ENCODE measurements at regions not wholly inside any gene's neighbourhood (a gene's known extent, or its start where the extent isn't known, plus 50 kb on each side); places are given as distances from the start of the nearest gene placed in this dataset.

DNA sequence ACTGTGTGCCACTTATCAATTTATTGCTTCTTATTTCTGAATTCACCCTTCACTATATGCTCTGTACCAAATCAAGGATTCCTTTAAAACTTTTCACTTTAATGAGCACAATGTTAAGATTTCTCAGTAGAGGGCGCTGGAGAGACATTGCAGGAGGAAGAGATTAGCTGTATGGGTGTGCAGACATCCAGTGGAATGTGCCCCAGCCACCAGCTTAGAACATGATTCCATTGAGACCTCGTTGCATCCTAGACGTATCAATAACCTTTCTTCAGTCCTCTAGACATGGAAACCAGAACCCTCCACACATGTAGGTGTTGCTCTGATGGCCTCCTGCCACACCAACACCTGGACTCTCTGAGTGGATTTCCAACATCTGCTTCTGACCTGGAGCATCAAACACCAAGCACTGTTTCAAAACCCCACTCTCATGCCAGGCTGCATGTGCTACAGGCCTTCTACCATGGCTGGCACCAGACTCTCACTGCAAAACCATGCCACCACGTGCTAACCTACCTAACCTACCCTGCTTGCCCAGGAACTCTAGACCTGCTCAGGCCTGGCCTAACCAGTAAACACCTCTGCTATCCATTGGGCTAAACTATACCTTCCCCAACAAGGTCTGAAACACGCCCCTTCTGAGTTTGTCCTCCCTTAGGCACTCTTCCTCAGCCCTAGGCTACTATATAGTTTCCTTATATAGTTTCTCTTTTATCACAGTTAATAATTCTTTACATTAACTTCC lies 633.2 kb upstream of the PKDCC start:
- DNase-seq = no peak

DNA sequence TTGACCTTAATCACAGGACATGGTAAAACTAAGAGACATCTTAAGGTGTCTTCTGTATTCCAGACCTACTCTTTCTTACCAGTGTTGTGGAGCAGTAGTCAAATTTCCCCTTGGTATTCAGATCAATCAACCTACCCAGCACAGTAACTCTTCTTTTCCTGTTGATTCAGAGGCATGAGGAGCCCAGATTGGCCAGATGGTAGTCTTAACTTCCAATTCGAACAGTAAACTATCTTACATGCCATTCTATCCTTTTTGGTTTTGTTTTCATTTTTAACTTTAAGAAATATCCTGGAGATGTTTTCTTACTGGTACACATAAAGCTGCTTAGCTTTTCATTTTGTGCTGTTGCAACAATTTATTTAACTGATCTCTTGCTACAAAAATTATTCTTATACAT lies 630.3 kb upstream of the PKDCC start:
- no peak for DNase-seq

DNA sequence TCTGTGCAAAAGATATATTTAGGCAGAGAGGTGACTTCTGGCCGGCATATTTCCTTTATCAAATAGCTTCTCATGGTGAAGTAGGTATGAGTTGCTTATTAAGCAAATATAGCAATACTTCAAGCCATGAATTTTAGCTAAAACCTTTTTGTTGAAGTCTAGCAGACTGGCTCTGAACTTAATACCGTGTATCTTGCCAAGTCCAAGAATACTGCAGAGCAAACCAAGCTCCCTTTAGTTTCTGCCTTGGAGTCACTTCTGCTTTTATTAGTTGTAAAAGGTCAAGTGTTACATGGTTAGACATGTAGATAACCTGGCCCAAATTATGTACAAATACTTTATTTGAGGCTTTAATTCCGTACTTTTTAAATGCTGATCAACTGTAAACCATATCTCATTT lies 627.6 kb upstream of the PKDCC start:
- DNase-seq = no peak

DNA sequence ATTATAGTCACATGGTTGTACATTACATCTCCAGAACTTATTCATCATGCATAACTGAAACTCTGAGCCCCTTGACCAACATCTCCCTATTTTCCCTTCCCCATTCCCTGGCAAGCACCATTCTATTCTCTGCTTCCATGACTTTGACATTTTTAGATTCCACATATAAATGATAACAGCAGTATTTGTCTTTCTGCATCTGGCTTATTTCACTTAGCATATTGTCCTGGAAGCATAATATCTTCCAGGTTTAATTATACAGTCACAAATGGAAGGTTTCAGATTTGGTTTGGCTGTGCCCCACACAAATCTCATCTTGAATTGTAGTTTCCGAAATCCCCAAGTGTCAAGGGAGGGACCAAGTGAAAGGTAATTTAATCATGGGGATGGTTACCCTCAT lies 626.9 kb upstream of the PKDCC start:
- DNase-seq = no peak

DNA sequence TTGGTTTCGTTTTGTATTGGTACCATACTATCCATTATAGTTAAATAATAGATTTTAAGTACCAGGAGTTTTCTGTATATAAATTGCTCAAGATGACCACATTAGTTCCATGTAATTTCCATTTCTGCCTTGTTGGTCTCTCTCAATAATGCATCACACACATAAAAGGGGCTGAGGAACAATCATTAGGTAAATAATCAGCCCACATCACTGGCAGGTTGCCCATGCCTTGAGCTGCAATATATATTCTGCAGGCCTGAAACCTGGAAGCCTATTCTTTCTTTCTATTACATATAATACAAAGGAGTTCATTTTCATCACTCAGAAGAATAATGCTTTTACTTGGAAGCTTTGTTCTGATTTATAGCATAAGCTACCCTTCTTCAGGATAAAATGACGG lies 616.1 kb upstream of the PKDCC start:
- no peak for DNase-seq

DNA sequence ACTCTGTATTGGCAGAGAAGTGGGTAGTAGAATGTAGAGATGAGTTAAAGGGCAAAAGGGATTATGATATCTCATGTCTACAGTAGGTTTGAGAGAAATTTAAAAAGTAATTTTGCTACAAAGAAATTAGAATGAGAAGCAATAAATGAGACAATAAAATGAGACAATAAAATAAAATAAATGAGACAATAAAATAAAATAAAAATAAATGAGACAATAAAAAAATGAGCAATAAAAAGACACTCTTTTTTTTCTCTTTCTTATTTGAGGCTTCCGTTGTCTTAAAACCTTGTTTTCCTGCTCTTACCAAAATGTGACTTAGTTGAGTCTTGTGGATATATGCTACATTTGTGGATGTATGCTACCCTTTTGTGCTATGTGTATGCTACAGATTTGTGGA lies 615.4 kb upstream of the PKDCC start:
- no peak for DNase-seq

DNA sequence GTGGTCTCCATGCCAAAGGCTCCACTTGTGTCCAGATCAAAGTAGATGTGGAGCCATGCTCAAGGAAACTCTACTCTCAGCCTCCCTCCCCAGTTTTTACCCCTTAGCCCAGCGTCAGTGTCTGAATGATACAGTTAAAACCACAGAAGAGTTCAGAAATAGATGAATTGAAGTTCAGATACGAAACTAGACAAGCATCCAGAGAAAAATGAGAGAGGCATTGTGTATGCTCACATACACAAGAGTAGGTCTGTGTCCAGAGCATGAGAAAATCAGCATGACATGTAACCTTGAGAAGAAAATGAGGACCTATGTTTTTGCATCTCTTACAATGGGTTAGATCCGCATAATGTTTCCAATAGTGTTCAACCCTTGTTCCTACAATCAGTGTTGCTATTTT lies 612.8 kb upstream of the PKDCC start:
- no peak for DNase-seq

DNA sequence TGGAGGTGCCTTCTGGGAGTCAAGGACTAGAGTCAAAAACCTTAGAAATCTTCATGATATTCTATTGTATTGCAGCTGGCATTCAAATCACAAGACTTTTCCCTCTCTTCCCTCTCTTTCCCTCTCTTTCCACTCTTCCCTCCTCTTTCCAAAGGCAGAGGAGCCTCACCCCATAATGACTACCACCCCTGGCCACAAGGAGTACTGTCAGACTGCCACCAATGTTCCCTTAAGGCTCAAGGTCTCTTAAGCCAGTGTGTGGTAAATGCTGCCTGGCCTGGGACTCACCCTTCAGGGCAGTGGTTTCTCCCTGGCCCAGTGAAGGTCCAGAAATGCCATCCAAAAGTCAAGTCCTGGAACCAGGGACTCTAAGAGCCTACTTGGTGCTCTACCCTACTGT lies 605.9 kb upstream of the PKDCC start:
- DNase-seq = no peak

DNA sequence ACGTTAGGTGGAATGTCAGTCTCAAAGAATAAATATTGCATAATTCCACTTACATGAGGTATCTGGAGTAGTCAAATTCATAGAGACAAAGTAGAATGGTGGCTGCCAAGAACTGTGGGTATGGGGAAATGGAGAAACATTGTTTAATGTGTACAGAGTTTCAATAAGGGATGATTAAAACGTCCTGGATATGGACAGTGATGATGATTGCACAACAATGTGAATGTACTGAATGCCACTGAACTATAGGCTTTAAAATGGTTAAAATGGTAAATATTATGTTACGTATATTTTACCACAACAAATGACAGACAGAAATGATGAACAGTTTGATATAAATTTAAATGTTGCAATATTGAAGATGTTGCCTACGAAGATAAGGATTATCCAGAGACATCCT lies 602.0 kb upstream of the PKDCC start:
- no peak for DNase-seq

DNA sequence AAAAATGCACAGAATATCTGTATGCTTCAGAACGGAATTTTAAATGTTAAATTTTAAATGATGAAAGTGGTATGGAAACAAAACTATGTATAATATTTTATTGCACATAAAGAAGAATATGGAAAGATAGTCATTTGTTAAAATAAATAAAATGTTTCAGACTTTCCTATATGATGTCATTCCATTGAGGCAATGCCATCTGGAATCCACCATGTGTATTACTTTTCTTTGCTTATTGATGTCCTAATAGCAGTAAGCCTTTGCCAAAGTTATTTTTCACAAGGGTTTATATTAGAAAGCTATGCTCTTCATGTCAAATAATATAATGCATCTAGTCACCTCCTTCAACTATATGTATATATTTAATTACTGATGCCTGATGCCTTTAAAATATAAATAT lies 601.6 kb upstream of the PKDCC start:
- DNase-seq = no peak

DNA sequence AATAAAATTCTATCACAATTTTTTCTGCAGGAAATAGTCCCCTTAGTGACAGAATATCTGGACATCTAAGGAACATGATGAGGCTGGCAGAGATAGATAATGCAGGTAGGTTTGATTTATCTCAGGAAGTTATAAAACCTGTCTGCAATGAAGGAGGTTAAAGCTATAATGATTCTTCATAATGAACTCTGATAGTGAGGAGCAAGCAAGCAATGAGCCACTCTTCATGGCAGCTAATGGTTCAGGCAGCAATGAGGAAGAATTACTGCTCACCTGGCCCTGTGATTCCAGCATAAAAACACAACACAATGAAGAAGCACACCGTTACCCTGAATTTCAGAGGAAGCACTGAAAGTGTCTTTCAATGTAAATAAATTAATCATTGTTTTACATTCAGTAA lies 599.6 kb upstream of the PKDCC start:
- no peak for DNase-seq

DNA sequence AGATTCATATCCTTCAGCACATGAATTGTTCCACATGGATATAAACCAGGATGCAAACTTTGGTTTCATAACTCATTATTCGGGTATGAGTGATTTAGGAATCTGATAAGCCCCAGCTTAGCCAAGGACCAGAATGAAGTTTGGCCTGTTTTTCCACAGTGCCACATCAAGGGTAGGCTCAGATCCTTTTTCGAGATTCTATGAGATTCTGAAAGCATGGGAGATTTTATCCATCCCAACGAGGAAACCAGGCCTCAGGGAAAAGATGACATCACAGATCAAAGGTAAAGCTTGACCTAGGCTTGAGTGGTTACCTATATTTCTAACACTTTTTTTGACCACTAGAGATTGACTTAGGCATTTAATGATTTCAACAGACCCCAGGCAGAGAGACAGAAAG lies 590.8 kb upstream of the PKDCC start:
- no peak for DNase-seq

DNA sequence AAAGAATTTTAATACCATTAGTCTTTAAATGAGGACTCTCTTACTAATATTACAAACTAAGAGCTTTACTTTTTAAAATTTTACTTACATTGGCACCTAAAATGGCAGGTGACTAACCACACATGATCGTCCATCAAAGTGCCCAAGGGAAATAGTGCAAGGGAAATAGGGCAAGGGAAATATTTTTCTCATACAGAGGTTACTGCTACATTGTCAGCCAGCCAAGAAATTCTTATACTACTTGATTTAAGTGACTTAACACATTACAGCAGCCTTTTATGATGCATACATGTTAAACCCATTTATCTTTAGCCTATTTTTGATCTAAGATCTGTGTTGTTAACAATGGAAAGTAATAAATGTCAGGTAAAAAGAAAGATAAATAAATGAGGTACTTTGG lies 587.2 kb upstream of the PKDCC start:
- no peak for DNase-seq

DNA sequence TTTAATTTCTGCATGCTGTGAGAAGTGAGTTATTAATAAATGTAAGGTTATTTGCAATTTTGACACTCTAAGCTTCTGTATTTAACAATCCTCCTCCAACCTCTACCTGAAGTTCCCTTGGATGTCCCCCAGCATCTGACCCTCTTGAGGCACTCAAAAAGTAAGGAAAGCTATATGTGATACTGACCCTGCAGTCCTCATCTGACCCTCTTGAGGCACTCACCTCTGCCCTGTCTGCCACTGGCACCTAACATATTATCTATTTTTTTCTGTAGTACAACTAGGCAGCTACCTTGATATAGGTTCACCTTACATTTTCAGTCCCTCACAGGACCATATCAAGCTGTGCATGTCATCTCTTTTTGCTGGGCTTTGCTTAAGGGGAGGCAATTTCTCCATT lies 583.4 kb upstream of the PKDCC start:
- DNase-seq = no peak

DNA sequence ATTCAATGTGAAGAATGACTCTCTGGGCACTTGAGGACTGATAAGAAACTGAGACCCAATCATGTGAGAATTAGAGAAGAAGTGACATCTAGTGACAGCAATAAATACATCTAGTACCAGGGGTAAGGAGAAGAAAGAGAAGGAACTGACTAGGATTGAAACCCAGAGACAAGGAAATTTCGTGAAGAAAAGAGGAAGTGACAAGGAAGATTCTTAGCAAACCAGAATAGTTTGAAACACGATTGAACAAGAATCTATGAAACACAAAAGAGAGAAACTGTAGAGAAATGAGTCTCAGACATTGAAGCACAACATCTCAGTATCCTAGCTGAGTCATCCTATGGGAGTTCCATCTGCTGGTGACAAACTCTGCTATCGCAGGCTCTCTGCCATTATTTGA lies 571.9 kb upstream of the PKDCC start:
- DNase-seq = no peak

DNA sequence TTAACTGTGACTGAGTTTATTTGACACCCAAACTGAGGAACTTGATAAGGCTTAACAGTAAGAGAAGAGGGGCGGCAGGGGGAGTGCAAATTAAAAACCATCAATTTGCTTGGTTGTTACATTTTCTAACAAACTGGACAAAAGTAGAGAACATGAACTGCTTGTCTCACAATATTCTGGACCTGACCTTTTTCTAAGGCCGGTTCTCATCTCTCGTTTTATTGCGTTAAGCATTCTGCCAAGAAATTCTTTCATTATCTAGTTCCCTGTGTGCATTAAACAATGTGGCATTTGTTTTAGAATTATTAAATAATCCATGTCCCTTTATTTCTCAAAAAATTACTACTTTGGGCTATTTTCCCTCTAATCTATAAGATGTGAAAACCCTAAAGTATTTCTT lies 565.2 kb upstream of the PKDCC start:
- no peak for DNase-seq

DNA sequence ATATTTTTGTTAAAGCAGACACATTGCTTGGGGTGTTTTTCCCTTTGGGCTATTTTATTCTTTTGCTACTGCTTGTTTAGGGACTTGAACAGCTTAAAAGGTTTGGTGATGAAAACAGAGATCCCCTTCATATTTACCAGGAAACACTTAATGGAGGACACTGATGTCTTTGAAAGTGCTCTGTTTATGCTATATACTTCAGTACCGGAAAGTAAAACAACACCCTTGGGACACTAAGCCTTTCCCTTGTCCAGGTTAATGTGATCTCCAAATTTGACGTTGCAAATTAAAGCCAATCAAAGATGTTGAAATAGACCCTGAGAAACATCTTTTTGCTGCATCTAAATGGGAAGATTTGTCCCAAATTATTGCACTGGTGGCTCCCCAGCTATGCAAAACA lies 564.6 kb upstream of the PKDCC start:
- no peak for DNase-seq

DNA sequence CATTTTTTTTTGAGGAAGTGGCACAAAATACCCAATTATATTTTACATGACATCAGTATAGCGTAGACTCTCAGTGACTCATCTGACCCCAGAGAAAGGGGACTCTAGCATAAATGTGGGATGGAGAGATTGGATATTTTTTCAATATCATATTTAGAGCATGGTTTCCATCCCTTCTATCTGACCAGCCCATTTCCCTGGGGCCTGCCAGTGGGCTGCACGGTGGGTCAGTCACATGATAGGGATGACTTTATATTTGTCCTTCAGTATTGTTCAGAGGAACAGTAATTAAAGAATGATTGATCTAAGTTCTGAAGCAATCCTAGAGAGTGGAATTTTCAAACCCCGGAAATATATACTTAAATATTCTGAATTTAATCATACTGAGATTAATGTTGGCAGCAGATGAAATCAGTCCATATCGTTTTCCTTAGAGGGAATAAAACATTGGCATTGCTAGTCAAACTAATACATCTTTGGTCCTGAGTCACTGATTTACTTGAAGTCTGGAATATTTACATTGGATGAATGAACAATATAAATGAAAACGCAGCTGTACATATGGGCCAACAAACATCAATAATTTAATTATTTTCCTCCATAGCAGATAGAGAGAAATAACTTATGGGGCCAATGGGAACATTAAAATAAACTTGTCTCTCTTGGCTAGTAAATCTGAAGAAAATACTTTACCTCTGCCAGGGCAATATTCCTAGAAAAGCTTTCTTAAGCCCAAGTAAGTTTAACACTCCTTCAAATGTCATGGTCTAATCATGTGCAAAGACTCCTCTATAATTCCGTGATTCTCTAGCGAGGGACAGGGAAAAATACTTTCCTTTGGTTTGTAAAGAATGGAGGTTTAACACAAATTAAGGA lies 563.6 kb upstream of the PKDCC start:
- no peak for DNase-seq

DNA sequence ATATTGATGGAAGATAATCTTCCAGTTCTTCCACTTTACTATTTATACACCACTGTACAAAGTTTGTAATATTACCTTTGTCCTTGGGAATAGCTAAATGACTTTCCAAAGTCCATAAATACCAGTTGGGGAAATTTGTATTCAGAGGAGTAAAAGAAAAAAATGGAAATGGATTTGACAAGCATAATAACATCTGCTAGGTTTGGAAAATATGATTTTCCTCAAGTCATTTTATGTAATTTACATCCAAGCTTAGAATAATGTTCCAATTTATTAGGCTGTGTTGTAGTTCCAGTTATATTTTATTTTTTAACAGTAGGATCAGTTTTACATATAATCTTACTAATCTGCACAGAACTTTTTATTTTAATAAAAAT lies 563.0 kb upstream of the PKDCC start:
- DNase-seq = no peak

DNA sequence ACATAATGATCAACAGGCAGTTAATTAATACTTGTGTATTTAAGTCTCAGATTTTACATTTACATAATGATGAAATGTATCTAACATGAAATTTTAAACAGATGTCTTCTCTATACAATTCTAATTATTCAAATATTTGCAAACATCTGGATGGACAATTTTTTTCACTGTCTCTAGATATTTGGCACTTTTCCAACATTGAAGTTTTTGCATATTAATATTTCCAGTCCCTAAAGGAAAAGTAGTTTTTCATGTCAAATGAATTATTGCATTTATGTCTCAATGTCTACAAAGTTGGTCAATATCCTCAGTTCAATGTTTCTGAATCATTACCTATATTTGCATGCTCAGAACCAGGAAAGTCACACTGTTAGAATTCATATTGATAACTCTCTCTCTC lies 560.9 kb upstream of the PKDCC start:
- DNase-seq = no peak

DNA sequence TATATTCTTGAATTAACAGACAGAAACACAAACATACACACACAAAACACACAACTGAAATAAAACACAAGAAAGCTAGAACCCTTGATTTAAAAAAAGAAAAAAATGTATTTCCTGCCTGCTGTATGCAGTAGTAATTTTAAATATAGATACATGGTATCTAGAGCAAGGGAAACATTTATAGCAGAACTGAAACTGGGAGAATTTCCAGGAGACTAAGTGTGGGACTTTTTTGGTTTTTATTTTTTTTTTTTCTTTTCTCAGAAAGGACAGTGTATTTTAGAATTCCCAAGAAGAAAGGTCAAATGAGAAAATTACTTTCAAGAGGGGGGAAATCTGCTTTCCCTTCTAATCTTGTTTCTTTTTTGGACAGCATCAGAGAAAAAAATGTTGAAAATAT lies 558.9 kb upstream of the PKDCC start:
- DNase-seq = no peak

DNA sequence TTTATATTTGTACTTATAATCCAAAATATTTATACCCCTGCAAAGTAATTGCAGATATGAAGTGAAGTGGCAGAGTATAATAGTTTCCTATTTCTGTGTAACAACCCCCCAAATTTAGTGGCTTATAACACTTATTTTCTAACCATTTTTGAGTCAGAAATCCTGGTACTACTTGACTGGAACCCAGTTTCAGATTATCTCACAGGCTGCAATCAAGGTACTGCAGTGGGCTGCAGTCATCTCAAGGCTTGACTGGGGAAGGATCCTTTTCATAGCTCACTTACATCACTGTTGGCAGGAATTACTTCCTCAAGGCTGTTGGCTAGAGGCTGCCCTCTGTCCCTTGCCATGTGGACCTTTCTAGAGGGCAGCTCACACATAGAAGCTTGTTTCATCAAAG lies 558.2 kb upstream of the PKDCC start:
- no peak for DNase-seq

DNA sequence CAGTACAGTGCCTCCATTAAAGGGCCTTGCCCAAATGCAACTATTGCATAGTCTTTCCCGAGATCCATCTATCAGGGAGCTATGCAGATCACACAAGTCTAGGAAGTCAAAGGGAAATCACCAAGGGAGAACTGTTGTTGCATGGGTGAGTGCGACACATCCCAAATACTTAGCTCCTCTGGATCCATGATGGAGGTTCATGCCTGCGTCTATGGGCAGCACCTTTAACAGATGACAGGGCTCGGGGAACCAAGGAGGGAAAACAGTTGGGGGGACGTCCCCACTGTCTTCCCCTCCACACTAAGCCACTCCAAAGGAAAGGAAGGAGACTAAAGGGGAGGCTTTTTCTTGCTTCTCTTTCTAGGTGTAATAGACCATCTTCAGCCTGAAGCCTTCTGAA lies 552.8 kb upstream of the PKDCC start:
- no peak for DNase-seq

DNA sequence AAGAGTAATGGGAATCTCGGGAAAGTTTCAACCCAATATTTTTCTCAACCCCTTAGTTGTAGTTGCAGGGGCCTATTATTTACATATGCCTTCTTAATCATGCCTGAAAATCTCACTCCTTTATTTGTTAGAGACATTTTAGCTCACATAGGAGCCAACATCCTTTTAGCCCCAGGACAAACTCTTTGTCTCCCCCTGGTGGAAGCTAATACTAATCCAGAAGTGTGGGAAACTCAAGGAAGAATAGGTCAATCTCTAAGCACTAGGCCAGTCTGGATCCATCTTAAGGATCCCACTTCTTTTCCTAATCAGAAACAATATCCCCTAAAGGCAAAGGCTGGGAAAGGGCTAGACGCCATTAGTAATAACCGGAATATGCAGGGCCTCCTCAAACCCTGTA lies 550.9 kb upstream of the PKDCC start:
- no peak for DNase-seq

DNA sequence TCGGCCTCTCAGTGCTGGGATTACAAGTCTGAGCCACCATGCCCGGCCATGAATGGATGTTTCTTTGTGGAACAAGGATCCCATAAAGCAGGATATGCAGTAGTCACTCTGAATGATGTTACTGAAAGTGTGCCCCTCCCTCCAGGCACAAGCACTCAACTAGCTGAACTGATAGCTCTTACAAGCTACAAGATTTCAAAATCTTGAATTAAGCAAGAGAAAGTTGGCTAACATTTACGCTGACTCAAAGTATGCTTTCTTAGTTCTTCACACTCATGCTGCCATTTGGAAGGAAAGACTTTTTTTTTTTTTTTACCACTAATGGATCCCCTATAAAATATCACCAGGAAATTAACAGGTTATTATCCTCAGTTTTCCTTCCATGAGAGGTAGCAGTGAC lies 549.0 kb upstream of the PKDCC start:
- no peak for DNase-seq
